ENCODE measurements at regions not wholly inside any gene's neighbourhood (a gene's known extent, or its start where the extent isn't known, plus 50 kb on each side); places are given as distances from the start of the nearest gene placed in this dataset.

GRCh38 chr2:71951718-71952404 is 195.8 kb downstream of the CYP26B1 start:
- no peak for FAIRE-seq

- no peak for FAIRE-seq
These were observed 196.6 kb downstream of the CYP26B1 start for GRCh38 chr2:71951083-71951468.

GRCh38 chr2:71950256-71951082 is 197.2 kb downstream of the CYP26B1 start:
- no peak for FAIRE-seq

GRCh38 chr2:71949537-71949798 is 198.2 kb downstream of the CYP26B1 start:
- no peak for FAIRE-seq

GRCh38 chr2:71948781-71949536 is 198.7 kb downstream of the CYP26B1 start:
- no peak for FAIRE-seq

GRCh38 chr2:71947809-71948208 is 199.9 kb downstream of the CYP26B1 start:
- FAIRE-seq, result no peak

GRCh38 chr2:71945603-71945959 is 202.1 kb downstream of the CYP26B1 start:
- FAIRE-seq, result no peak

GRCh38 chr2:71944806-71945602 is 202.7 kb downstream of the CYP26B1 start:
- no peak for FAIRE-seq

- FAIRE-seq, result no peak
These were observed 203.5 kb downstream of the CYP26B1 start for GRCh38 chr2:71944183-71944550.

- no peak for FAIRE-seq
These were observed 204.2 kb downstream of the CYP26B1 start for GRCh38 chr2:71943238-71944182.

- no peak for FAIRE-seq
These were observed 205.7 kb downstream of the CYP26B1 start for GRCh38 chr2:71941726-71942525.

- no peak for FAIRE-seq
These were observed 207.0 kb downstream of the CYP26B1 start for GRCh38 chr2:71940695-71941094.

GRCh38 chr2:71939588-71940535 is 207.8 kb downstream of the CYP26B1 start:
- FAIRE-seq, result no peak

- no peak for FAIRE-seq
These were observed 208.7 kb downstream of the CYP26B1 start for GRCh38 chr2:71938659-71939587.

GRCh38 chr2:71938108-71938507 is 209.6 kb downstream of the CYP26B1 start:
- FAIRE-seq, result no peak

GRCh38 chr2:71937396-71937795 is 210.3 kb downstream of the CYP26B1 start:
- FAIRE-seq, result no peak

GRCh38 chr2:71936076-71937030 is 211.3 kb downstream of the CYP26B1 start:
- no peak for FAIRE-seq

Data from G401.6 (cell line).